Fibroblast of lung (primary cell): ENCODE measurements at regions not wholly inside any gene's neighbourhood (a gene's known extent, or its start where the extent isn't known, plus 50 kb on each side); places are given as distances from the start of the nearest gene placed in this dataset.

Source experiments
- CTCF ChIP-seq, 2 donors: IDR thresholded peaks in 1 of 2; conservative IDR thresholded peaks in 1 of 2; 1 replicate in 1 of 2; 2 replicates in 1 of 2; pipeline ENCODE4 v1.5.1; 2011 to 2012; ENCODE audit warnings: low read length in 2 of 2, control low read depth in 1 of 2, inconsistent platforms in 1 of 2, low read depth in 1 of 2, mild to moderate bottlenecking in 1 of 2
- EZH2 ChIP-seq: IDR thresholded peaks from 2 replicates; pipeline ENCODE4 v1.5.1; 2012; ENCODE audit warnings: low read length, control low read depth, mild to moderate bottlenecking; ENCODE audit errors: missing control alignments

- TF ChIP-seq CTCF (conservative IDR thresholded peaks at IDR 0.05 in 1 of 2, IDR thresholded peaks at IDR 0.05 in 1 of 2; ENCODE audit: low read depth in 1 of 2, low read length in 2 of 2) (no peak), EZH2 (no peak)
These were observed 327.6 kb upstream of the UBE2E3 start for GRCh38 chr2:180652794-180653193.
